Occipital lobe (tissue), 1 donor: ENCODE measurements at regions not wholly inside any gene's neighbourhood (a gene's known extent, or its start where the extent isn't known, plus 50 kb on each side); places are given as distances from the start of the nearest gene placed in this dataset.
"Not testable (repeated sequence)": the region's sequence is repeated elsewhere in the genome, so short reads cannot be mapped to it uniquely, and the experiment has no call there.

ENCODE experiments used
- DNase-seq: peaks from one replicate; lab custom pipeline; 2025; lab: John Stamatoyannopoulos, UW

DNA sequence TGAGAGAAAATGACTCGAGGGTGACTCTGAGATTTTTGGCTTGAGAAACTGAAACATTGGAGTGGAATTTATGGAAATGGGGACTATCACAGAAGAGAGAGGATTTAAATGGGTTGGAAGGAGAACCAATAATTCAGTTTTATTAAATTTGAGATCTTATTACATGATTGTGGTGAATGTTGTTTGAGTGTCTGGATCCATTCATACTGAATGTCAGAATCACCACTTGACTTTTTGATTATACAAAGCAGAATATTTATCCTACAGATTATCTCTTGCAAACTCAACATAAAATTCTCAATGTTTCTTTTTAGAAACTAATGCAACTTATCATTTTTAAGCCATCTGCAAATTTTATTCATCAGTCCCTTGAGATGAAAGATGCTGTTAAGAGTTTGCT is 332.8 kb downstream of the CNTN3 start:
- DNase-seq, result no peak

DNA sequence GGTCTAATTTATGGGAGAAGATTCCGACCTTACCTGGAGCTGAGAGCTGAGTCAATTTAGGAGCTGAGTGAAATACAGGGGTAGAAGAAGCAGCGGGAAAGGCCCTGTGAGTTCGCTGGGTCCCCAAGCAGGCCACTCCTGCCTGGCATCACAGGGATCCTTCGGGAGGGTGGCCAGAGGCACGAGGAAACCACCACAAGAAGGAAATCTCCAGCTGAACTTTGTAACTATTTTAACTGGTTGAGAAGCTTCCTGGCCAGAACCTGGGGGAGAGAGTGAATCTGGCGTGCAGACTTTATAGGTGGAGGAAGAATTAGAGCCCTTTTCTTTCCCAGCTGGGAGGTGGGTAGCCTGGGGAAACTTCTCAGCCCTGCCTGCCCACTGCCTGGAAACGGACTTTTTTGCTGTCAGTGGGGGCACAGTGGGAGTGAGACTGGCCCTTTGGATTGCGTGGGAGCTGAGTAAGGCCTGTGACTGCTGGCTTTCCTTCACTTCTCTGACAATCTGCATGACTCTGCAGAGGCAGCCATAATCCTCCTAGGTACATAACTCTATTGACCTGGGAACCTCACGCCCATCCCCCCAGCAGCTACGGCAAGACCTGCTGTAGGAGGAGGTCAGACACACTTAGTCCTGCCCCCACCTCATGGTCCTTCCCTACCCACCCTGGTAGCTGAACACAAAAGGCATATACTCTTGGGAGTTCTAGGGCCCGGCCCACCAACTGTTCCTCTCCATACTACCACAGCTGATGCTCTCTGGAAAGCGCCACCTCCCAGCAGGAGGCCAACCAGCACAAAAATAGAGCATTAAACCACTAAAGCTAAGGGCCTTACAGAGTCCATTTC is 340.7 kb downstream of the CNTN3 start:
- DNase-seq, result no peak

DNA sequence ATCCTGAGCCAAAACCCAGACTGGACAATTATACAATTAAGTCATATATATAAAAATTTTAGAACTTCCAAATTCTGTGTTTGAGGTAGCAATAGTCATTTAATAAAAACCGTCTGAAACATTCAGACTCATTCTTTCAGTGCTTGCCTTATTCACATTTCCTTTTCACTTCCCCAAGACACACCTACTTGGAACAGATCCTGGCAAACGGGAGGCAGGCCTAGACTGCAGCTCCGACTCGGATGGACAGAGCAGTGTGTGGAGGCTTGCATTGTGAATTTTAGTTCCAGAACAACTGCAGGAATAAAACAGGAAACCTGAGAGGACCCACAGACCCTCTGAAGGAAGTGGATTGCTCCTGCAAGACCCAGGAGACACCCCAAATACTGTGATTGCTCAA is 341.4 kb downstream of the CNTN3 start:
- DNase-seq, result no peak

DNA sequence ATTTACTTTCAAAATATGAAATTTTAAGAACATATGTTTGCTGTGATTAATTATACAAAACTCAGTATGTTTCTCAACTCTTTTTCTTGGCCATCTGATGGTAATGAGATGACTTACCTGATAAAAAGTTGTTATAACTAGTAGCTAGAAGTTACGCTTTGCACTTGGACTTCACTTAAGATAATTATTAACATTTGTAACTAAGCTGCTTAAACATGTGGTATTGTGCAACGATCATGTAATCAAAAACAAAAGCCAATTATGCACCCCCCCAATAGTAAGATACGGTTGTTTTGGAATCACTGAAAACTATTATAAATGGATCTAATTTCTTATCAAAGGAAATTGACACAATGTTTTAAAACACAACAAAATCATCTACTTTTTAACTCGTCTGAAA is 342.9 kb downstream of the CNTN3 start:
- DNase-seq, result no peak

DNA sequence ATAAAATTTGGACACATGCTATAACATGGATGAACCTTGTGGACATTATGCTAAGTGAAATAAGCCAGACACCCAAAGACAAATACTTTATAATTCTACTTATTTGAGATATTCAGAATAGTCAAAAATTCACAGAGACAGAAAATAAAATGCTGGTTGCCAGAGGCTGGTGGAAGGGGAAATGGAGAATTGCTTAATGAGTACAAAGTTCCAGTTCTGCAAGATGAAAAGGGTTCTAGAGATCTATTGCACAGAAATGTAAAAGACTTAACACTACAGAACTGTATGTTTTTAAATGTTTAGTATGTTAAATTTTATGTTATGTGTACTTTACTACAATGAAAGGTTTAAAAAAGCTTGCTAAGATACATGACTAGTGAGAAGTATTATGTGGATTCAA is 344.8 kb downstream of the CNTN3 start:
- DNase-seq, result no peak

DNA sequence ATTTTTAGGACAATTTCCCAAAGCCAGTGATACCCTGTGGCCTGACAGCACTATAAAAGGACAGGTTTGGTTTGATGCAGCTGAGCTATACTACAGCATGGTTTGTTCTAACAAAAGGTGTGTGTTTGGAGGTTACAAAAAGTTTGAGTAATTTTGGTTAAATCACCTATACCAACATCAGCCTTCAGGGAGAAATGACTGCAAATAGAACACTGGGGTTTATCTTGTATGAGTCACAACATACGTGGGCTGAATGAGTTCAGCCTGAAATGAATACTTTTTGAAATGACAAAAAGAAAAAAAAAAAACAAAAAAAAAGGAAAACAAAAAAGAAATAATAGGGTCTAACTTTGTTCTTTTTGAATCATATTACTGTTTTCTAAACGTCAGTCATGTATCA is 345.7 kb downstream of the CNTN3 start:
- DNase-seq, result no peak

DNA sequence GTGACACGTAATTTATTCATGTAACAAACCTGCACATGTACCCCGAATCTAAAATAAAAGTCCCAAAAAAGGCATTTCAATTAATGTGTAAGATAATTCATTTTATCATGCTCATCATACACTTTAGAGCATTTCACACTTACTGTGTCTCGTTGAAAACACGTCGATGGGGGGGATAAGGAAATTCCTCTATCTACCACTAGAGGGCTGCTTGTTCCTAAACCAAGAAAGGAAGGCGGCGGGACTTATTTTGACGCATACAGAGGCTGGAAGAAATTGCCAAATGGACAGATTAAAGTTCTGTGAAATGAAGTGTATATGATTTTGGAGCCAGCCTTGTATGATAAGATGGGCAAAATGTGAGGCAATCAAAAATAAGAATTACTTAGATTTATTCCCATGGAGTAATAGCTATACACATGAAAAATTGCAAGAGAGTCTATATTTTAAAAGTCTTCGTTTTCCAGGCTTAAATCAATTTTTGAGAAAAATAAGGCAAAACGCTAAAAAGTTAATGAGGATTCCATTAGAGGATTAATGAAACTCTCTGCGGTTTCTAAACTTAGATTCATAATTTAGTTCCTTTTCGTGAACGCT is 346.8 kb downstream of the CNTN3 start:
- DNase-seq, result no peak

DNA sequence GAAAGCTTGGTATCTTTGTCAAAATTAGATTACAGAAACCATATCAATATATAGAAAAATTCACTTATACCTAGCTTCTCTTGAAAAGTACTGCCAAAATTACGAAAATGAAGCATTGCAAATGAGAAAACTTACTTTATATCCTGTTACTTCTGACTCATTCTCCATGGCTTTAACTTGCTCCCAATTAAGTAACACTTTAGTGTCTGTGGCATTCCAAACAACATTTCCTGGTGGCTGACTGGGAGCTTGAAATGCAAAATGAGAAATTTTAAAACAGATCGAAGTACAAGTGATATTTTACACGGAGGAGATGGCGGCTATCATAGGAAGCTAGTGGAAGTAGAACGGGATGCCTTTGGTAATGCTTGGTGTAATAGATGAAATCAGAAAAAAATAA is 347.3 kb downstream of the CNTN3 start:
- DNase-seq, result no peak

DNA sequence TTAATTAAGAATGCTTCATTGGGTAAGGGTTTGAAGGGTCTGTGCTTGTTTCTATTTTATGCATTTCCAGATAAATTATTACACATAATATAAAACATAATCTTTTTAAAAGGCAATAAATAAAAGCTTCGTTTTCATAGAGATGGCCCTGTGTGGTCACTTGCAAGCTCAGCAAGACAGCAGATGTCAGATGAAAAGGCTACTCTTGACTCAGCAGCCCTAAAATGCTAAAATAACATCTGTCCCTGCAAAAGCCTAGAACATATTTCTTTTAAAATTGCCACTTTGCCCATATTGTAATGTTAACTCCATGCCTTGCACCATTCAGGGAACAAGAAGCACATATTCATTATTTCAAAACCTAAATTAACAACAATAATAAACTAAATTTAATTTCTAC is 349.4 kb downstream of the CNTN3 start:
- no peak for DNase-seq

DNA sequence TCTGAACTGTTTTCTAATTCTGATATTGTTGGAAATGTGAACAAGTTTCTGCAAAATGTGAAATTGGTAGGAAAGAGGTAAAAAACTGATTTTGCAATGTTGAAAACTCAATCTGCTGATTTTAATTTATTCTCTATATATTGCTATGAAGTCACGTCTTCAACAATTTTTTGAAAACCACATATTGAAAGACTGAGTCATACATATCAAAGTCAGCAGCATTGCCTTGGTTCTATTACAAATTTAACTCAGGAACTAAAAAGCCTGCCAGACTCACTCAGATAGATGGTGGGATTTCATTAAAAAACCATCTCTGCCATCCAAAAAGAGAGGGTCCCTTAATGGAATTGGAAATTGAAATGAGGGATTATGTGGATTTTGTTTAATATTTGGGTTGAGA is 351.4 kb downstream of the CNTN3 start:
- no peak for DNase-seq

DNA sequence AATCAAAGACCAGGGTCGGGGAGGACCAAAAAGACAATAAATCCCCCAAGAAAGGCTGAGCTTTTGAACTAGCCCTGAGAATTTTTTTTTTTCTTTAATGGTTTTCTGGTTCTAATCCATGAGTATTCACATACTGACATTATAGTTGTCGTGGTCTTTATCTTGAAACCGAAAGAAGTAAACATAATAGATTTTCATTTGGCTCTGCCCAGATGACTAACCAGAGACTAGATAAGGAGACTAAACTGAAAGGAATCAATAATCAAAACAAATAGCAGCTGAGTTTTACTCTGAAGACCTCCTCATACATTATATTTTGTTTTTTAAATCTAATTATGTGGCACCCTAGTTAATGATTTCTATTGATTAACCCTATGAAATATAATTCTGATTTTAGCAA is 381.4 kb downstream of the CNTN3 start:
- DNase-seq, result no peak

DNA sequence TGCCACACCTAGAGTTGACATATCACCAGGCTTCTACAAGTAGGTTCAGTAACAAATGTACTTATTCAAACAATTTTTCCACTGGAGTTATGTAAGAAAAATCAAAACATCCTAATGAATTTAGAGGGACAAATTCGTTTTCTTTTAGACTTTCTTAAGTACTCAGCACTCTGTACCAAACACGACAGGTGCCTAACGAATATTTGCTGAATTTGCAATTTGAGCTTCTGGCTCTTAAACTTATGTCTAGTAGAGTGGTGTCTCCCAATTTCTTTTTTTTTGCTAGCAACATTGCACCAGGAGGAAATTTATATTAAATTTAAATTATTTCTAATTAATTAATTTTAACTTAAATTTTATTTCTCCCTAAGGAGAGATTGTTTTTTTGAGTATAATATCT is 397.0 kb downstream of the CNTN3 start:
- no peak for DNase-seq

DNA sequence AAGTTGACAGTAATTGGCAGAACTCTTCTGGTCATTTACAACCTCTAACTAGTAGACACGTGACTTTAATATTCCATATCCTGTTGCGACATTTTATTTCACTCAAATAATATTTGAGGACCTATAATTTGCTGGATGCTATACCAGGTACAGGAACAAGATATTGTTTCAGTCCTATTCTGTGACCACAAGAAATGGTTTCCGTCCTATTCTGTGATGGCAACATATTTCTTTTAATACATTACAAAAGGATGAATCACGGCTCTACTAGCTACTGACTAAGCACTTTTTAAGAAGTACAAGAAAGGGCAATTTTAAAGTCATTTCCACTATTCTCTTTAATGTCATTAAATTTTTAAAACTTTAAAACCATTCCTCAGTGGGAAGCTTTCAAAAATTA is 400.2 kb downstream of the CNTN3 start:
- no peak for DNase-seq

DNA sequence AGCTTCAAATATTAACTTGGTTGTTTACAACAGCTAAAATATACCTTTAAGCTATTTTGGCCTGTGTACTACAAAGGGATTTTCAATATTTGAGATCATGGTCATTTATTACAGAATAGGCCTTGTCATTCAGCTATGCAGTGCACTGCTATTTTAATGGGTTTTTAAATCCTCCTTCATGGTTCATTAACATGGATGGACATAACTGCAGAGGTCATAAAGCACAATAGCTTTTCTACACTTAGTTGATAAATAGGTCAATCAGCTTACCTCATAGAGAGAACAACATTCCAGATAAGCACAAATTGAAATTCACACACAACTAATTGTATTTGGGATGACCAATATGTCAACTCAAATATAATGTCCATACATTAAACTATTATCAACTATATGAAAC is 403.7 kb downstream of the CNTN3 start:
- DNase-seq, result no peak

DNA sequence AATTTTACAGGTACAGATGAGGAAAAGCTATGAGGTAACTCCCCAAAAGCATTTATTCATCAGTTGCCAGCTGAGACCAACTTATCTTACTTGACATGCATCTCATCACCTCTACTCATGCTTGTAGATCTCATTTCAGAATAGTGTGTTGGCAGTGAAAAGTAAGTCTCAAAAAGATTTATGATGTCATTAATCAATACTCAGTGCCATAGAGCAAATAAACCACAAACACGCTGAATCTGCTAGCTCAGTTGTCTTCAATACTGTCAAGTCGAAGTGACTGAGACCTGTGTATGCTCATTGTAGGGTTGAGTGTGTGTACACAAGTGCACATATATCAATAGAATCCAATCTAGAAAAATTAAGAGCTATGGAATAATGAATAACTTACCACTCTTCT is 413.5 kb downstream of the CNTN3 start:
- DNase-seq, result no peak

DNA sequence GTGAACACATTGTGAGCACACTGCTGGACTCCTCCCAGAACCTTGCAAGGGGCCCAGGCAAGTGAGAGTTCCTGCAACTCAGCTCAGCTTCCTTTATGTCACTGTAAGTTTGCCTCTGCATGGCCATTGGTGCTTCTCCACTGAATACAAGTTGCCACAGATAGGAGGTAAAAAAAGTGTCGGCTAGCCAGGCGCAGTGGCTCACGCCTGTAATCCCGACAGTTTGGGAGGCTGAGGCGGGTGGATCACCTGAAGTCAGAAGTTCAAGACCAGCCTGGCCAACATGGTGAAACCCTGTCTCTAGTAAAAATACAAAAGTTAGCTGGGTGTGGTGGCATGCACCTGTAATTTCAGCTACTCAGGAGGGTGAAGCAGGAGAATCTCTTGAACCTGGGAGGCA is 435.8 kb downstream of the CNTN3 start:
- not testable (repeated sequence) for DNase-seq

DNA sequence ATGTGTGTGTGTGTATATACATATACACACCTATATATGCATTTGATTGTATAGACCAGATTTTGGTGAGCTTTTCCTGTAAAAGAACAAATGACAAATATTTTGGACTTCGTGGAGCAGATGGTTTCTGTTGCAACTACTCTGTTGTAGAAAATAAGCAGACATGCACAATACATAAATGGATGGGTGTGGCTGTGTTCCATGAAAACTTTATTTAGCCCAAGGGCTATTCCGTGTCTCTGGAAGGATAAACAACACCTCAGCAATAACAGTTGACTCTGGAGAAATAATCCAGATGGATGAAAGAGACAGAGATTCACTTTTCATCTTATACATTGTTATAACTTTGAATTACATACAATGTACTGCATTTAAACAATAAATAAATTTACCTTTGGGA is 441.4 kb downstream of the CNTN3 start:
- DNase-seq, result no peak

DNA sequence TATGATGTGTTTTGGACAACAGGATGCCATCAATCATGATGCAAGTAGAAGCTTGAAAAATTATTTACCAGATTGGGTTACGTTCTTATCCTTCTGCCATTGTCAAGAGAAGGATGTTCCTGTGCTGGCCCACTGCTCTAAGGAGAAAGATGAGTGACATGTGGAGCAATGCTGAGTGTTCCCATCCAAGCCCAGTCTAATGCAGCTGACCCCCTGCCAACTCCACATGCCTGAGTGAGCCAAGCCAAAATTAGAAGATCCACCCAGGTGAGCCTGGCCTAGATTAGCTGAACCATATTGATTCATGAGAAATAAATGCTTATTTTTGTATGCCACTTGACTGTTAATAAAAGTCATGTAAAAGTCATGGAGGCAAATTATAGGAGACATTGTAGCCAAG is 446.5 kb downstream of the CNTN3 start:
- no peak for DNase-seq

DNA sequence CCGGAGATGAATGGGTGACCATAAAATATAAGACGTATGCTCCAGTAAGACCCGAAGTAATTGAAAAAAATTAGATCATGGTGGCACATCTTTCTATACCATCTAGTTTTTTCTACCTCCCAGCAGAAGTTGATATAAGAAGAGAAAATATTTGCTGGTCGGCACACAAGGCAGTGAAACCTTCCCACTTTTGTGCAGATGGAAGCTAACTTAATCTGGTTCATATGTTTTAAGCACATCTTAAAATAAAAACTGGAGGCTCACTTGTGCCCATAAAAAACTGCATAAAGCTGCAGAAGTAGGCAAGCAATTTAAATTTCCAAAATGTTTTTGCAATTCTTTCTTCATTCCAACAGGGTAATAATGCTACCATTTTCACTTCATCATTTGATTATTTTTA is 449.2 kb downstream of the CNTN3 start:
- DNase-seq, result no peak

DNA sequence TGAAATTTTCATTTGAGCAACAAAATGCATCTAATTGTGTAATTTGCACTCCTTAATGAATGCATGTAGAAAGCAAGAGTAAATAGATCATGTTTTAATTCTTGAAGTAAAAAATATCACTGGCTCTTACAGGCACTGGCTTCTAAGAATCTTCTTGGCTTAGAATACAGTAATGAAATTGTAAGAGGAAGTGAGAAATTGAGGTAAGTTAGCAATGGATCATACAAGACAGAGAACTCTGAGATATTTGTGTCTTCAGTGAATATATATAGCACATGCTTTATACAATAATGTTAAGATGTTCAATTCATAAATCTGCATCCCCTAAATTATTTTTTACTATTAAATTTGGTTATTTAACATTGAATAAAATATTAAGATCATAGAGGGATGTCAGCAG is 465.0 kb downstream of the CNTN3 start:
- no peak for DNase-seq

DNA sequence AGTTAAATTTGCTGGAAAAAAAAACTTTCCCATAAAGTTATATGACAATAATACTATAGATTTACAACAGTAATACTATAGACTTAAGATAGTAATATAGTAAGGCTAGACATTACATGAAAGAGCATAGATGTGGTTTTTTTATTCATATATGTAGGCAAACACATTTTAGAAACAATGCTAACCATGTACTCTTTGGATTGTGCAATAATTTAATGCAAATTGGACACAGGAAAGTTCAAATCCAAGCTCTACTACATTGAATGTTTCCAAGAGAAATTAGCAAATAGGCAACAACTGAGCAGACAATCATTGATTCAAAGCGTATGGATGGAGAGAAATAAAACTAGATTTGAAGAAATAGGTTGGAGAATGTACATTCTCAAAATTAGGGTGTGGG is 469.2 kb downstream of the CNTN3 start:
- no peak for DNase-seq

DNA sequence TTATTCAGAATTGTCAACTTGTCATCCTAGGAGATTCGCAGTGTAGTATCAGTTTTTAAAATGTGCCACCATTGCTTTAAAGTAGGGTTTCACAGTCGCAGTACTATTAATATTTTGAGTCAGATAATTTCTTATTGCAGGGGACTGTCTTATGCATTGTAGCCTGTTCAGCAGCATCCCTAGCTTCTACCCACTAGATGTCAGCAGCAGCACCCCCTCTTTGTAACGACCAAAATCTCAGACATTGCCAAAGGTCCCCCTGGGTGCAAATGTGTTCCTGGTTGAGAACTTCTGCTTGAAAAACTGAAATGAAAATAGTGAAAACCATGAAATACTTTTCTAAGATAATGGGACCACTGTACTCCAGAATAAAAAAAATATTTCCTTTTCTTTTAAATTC is 474.8 kb downstream of the CNTN3 start:
- DNase-seq, result no peak

DNA sequence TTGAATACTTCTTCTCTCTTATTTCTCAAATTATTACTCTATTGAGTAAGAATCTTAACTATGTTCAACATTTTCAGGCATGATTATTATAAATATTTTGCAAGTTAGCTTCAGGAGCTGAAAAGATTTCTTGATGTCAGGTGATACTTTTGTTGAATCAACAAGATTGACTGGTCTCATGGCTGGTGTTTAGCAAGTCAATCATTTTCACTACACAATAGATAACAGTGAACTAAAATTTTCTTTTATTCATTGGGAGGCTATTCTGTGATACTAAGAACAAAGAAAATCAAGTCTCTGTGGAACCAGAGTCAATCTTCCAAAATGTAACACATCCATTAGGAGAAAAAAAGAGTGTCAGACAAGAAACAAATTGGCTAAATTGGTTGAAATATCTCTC is 476.7 kb downstream of the CNTN3 start:
- DNase-seq, result no peak

DNA sequence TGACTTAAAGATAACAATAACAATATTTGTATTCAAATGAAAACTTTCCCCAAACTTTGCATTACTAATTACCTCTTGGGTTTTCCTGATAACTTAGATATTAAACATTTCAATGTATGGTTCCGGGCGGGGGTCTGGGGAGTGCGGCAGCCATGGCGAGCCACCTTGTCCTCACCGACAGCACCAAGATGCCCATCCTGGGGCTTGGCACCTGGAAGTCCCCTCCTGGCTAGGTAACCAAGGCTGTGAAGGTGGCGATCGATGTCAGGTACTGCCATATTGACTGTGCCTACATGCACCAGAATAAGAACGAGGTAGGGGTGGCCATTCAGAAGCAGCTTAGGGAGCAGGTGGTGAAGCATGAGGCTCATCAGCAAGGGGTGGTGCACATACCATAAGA is 478.7 kb downstream of the CNTN3 start:
- no peak for DNase-seq
